H1 (cell line): ENCODE measurements at regions not wholly inside any gene's neighbourhood (a gene's known extent, or its start where the extent isn't known, plus 50 kb on each side); places are given as distances from the start of the nearest gene placed in this dataset.

Experiments
- CTCF ChIA-PET: fragments of 300-600 bp; sonication (Branson Sonifier 250); formaldehyde crosslinking; loops from one replicate; lab custom pipeline; 2021; ENCODE audit not compliant: partially characterized antibody; lab: Charles Lee
- POLR2A ChIA-PET: fragments of 300-600 bp; sonication (Branson Sonifier 250); formaldehyde crosslinking; loops from one replicate; lab custom pipeline; 2021; ENCODE audit warnings: inconsistent platforms; ENCODE audit not compliant: partially characterized antibody; lab: Charles Lee
- DNase-seq, 2 experiments: peaks; one replicate each; pipeline versions ENCODE4 v3.0.0 to v3.0.0-alpha.2; 2010 to 2022; ENCODE audit warnings: low spot score in 2 of 2, low read depth in 1 of 2, mixed read lengths in 1 of 2
- FAIRE-seq: peaks from 2 replicates; lab custom pipeline; 2011; peaks lifted over from hg19 to GRCh38; lab: Jason Lieb, UNC
- H2AFZ ChIP-seq: 2 replicates; pipeline ENCODE4 v1.8.1; 2012; ENCODE audit warnings: low read length, inconsistent platforms
- H2AK5ac ChIP-seq: 2 replicates; pipeline ENCODE4 v1.6.1; 2013; ENCODE audit warnings: low read depth, low read length
- H2BK120ac ChIP-seq: replicated peaks from 2 replicates; pipeline ENCODE3; 2013; ENCODE audit warnings: low read depth, low read length, inconsistent platforms
- H2BK12ac ChIP-seq: 2 replicates; pipeline ENCODE4 v1.6.1; 2013; ENCODE audit warnings: low read depth, low read length
- H2BK15ac ChIP-seq: 2 replicates; pipeline ENCODE4 v1.6.1; 2013; ENCODE audit warnings: low read length
- H2BK20ac ChIP-seq: 2 replicates; pipeline ENCODE4 v1.6.1; 2013; ENCODE audit warnings: low read length
- H2BK5ac ChIP-seq: 2 replicates; pipeline ENCODE4 v1.6.1; 2013; ENCODE audit warnings: low read depth, low read length
- H3K14ac ChIP-seq: 2 replicates; pipeline ENCODE4 v1.6.1; 2013; ENCODE audit warnings: inconsistent platforms; ENCODE audit not compliant: insufficient read length
- H3K18ac ChIP-seq: 2 replicates; pipeline ENCODE4 v1.6.1; 2013; ENCODE audit warnings: low read length; ENCODE audit errors: extremely low read depth
- H3K23ac ChIP-seq: 2 replicates; pipeline ENCODE4 v1.6.1; 2013; ENCODE audit warnings: inconsistent platforms; ENCODE audit not compliant: insufficient read length
- H3K23me2 ChIP-seq: 2 replicates; pipeline ENCODE4 v1.6.1; 2013; ENCODE audit warnings: low read depth, low read length
- H3K27ac ChIP-seq: 2 replicates; pipeline ENCODE4 v1.6.1; 2011; ENCODE audit warnings: low read depth, low read length, inconsistent platforms
- H3K27me3 ChIP-seq, 4 experiments: replicated peaks in 1 of 4; 1 replicate in 1 of 4; 2 replicates in 3 of 4; pipeline versions ENCODE4 v1.6.1 to v1.8.1; 2011 to 2013; ENCODE audit warnings: low read length in 3 of 4, mild to moderate bottlenecking in 3 of 4, inconsistent platforms in 2 of 4, mixed read lengths in 2 of 4, moderate library complexity in 1 of 4; ENCODE audit not compliant: control insufficient read depth in 3 of 4, insufficient read depth in 3 of 4; ENCODE audit errors: extremely low read depth in 1 of 4
- H3K36me3 ChIP-seq, 4 experiments: 2 replicates each; pipeline versions ENCODE4 v1.6.1 to v1.8.1; 2011 to 2013; ENCODE audit warnings: mild to moderate bottlenecking in 4 of 4, low read length in 3 of 4, moderate library complexity in 2 of 4, control low read depth in 1 of 4, inconsistent platforms in 1 of 4; ENCODE audit not compliant: insufficient read depth in 4 of 4, control insufficient read depth in 2 of 4
- H3K4ac ChIP-seq: replicated peaks from 2 replicates; pipeline ENCODE3; 2013; ENCODE audit warnings: low read length, low read depth, mixed read lengths, inconsistent platforms; ENCODE audit not compliant: insufficient read length
- H3K4me1 ChIP-seq, 4 experiments: replicated peaks in 1 of 4; 1 replicate in 1 of 4; 2 replicates in 3 of 4; pipeline versions ENCODE4 v1.6.1 to v1.8.1; 2011 to 2013; ENCODE audit warnings: low read length in 3 of 4, inconsistent platforms in 2 of 4, mixed read lengths in 1 of 4; ENCODE audit not compliant: insufficient read depth in 4 of 4, control insufficient read depth in 3 of 4
- H3K4me2 ChIP-seq, 2 experiments: 2 replicates each; pipeline versions ENCODE4 v1.6.1 to v1.8.1; 2011 to 2013; ENCODE audit warnings: low read depth in 2 of 2, low read length in 2 of 2, control low read depth in 1 of 2, inconsistent platforms in 1 of 2, mild to moderate bottlenecking in 1 of 2; ENCODE audit not compliant: insufficient read depth in 1 of 2
- H3K4me3 ChIP-seq, 4 experiments: fragments of 200-600, 300-600 bp in 1 of 4; sonication (generic), shearing (Covaris generic), sonication (Bioruptor Twin) in 1 of 4; 2 replicates each; pipeline versions ENCODE4 v1.5.1 to v1.8.1; 2011 to 2016; ENCODE audit warnings: low read length in 4 of 4, low read depth in 3 of 4, control low read depth in 2 of 4, inconsistent platforms in 2 of 4, mild to moderate bottlenecking in 2 of 4, mixed read lengths in 1 of 4, moderate library complexity in 1 of 4; ENCODE audit not compliant: insufficient read depth in 2 of 4; ENCODE audit errors: extremely low read depth in 1 of 4
- H3K56ac ChIP-seq: replicated peaks from 2 replicates; pipeline ENCODE3; 2013; ENCODE audit warnings: low read depth, mild to moderate bottlenecking, mixed read lengths, low read length, inconsistent platforms; ENCODE audit not compliant: insufficient read length
- H3K79me1 ChIP-seq: 2 replicates; pipeline ENCODE4 v1.6.1; 2013; ENCODE audit warnings: low read depth, low read length, control low read depth
- H3K79me2 ChIP-seq, 2 experiments: 2 replicates each; pipeline versions ENCODE4 v1.6.1 to v1.8.1; 2012 to 2013; ENCODE audit warnings: low read length in 2 of 2, mild to moderate bottlenecking in 2 of 2, inconsistent platforms in 1 of 2; ENCODE audit not compliant: insufficient read depth in 2 of 2, control insufficient read depth in 1 of 2
- H3K9ac ChIP-seq, 4 experiments: replicated peaks in 1 of 4; 1 replicate in 1 of 4; 2 replicates in 3 of 4; pipeline versions ENCODE4 v1.6.1 to v1.8.1; 2011 to 2013; ENCODE audit warnings: low read depth in 3 of 4, low read length in 3 of 4, control low read depth in 2 of 4, mild to moderate bottlenecking in 2 of 4, moderate library complexity in 2 of 4, inconsistent platforms in 1 of 4; ENCODE audit errors: extremely low read depth in 1 of 4
- H3K9me3 ChIP-seq, 2 experiments: 2 replicates each; pipeline versions ENCODE4 v1.6.1 to v1.8.1; 2012 to 2013; ENCODE audit warnings: mild to moderate bottlenecking in 2 of 2, moderate library complexity in 2 of 2, control low read depth in 1 of 2, inconsistent platforms in 1 of 2, low read depth in 1 of 2, low read length in 1 of 2, mixed read lengths in 1 of 2; ENCODE audit not compliant: insufficient read depth in 2 of 2
- H4K20me1 ChIP-seq, 2 experiments: replicated peaks in 1 of 2; 2 replicates each; pipeline versions ENCODE3 to v1.8.1; 2011 to 2013; ENCODE audit warnings: inconsistent platforms in 2 of 2, low read length in 2 of 2, mild to moderate bottlenecking in 1 of 2; ENCODE audit not compliant: insufficient read depth in 2 of 2, control insufficient read depth in 1 of 2
- H4K5ac ChIP-seq: 2 replicates; pipeline ENCODE4 v1.6.1; 2013; ENCODE audit warnings: low read length, low read depth, mixed read lengths, inconsistent platforms; ENCODE audit not compliant: insufficient read length
- H4K8ac ChIP-seq: 2 replicates; pipeline ENCODE4 v1.8.0; 2013; ENCODE audit warnings: mild to moderate bottlenecking, moderate library complexity, low read length, inconsistent platforms; ENCODE audit not compliant: insufficient read depth; ENCODE audit errors: extremely low read depth
- H4K91ac ChIP-seq: replicated peaks from 2 replicates; pipeline ENCODE3; 2013; ENCODE audit warnings: low read length, mixed read lengths, inconsistent platforms; ENCODE audit not compliant: insufficient read length
- BCL11A ChIP-seq, 2 experiments: IDR thresholded peaks; one replicate each; pipeline ENCODE4 v1.6.1; 2011; ENCODE audit warnings: low read depth in 2 of 2, low read length in 2 of 2, mild to moderate bottlenecking in 2 of 2
- CHD1 ChIP-seq: IDR thresholded peaks from 2 replicates; pipeline ENCODE4 v1.6.1; 2012; ENCODE audit warnings: low read depth, low read length, improper control_type of control experiment
- CREB1 ChIP-seq: IDR thresholded peaks from 2 replicates; pipeline ENCODE4 v1.6.1; 2012; ENCODE audit warnings: inconsistent platforms
- HDAC6 ChIP-seq: IDR thresholded peaks from one replicate; pipeline ENCODE4 v1.7.1; 2012; ENCODE audit warnings: low read depth, mild to moderate bottlenecking, inconsistent platforms, low read length, moderate library complexity
- JUND ChIP-seq: IDR thresholded peaks from 2 replicates; pipeline ENCODE4 v1.6.1; 2011; ENCODE audit warnings: mild to moderate bottlenecking, improper control_type of control experiment, low read length
- POLR2AphosphoS5 ChIP-seq: IDR thresholded peaks from 2 replicates; pipeline ENCODE4 v1.6.1; 2011; ENCODE audit warnings: low read depth, low read length
- RXRA ChIP-seq: IDR thresholded peaks from 2 replicates; pipeline ENCODE4 v1.6.1; 2011; ENCODE audit warnings: low read depth, mild to moderate bottlenecking, low read length, moderate library complexity; ENCODE audit not compliant: insufficient read depth
- SIN3A ChIP-seq, 2 experiments: IDR thresholded peaks in 1 of 2; conservative IDR thresholded peaks in 1 of 2; 2 replicates each; pipeline ENCODE4 v1.6.1; 2011 to 2012; ENCODE audit warnings: low read length in 2 of 2, improper control_type of control experiment in 1 of 2, low read depth in 1 of 2, mild to moderate bottlenecking in 1 of 2
- SIX5 ChIP-seq: IDR thresholded peaks from 2 replicates; pipeline ENCODE4 v1.6.1; 2011; ENCODE audit warnings: mild to moderate bottlenecking, low read depth, low read length
- SP4 ChIP-seq: IDR thresholded peaks from 2 replicates; pipeline ENCODE4 v1.6.1; 2012; ENCODE audit warnings: low read length, inconsistent platforms
- YY1 ChIP-seq: IDR thresholded peaks from 2 replicates; pipeline ENCODE4 v1.6.1; 2011; ENCODE audit warnings: low read depth, mild to moderate bottlenecking, low read length
- WGBS, 2 experiments: shearing (Covaris generic) in 1 of 2; methylation state at CpG; one replicate each; pipeline versions ENCODE4 v1.1.6 to v1.1.7; 2013 to 2015; ENCODE audit warnings: low lambda C conversion rate in 2 of 2, mixed read lengths in 2 of 2, inconsistent platforms in 1 of 2, low coverage in 1 of 2, missing lambda C conversion rate in 1 of 2; ENCODE audit not compliant: insufficient replicate concordance in 2 of 2, insufficient coverage in 1 of 2, insufficient read length in 1 of 2; ENCODE audit errors: extremely low coverage in 1 of 2, missing lambda C conversion rate in 1 of 2; 5-methylcytosine and 5-hydroxymethylcytosine counted together

GRCh38 chr22:48954781-48955311 is 872.8 kb downstream of the BRD1 start:
- Histone ChIP-seq H3K9ac (no peak overlapping the region; a peak in 1 of 7 replicates), H3K23me2 (peaks cover 11% of the 10 kb centered on the region; the same call in 1 of the 2 replicates), H3K36me3 (no peaks in the 10 kb centered on the region; a peak in 1 of 8 replicates), H3K14ac (no peak overlapping the region), H3K23ac (no peak overlapping the region), H4K5ac (no peak overlapping the region), H3K4ac (no peak overlapping the region), H3K27me3 (0 out of 7 replicates have a peak, but pooled peaks cover 0 to 3% (median 0%) of the 10 kb centered on the region in 4 experiments), H4K91ac (no peak overlapping the region), H3K79me1 (no peaks in the 10 kb centered on the region), H2BK15ac (no peak overlapping the region), H2BK5ac (no peak overlapping the region), H2BK120ac (no peak overlapping the region), H3K27ac (no peak overlapping the region), H2AFZ (no peak overlapping the region), H4K20me1 (peaks cover 0 to 8% of the 10 kb centered on the region in 2 experiments), H2AK5ac (no peak overlapping the region), H2BK20ac (no peak overlapping the region), H3K79me2 (no peaks in the 10 kb centered on the region), H3K4me1 (no peaks in the 10 kb centered on the region; a peak in 1 of 7 replicates), H3K18ac (no peak overlapping the region), H4K8ac (no peak overlapping the region), H3K56ac (no peak overlapping the region), H3K4me2 (no peak overlapping the region), H3K9me3 (no peaks in the 10 kb centered on the region; a peak in 1 of 4 replicates), H2BK12ac (no peak overlapping the region), H3K4me3 (no peak overlapping the region)
- FAIRE-seq: no peak
- no peak for DNase-seq
- ChIA-PET CTCF (interaction anchor here (1.4 kb wide), 1 partner anchor 12 kb away, joined by 4 read pairs; no protein-coding TSS in a partner anchor), POLR2A (no interaction called here)
- 95% methylated on average over 13 of the region's 16 CpGs; no CpG with 5 or more reads in 1 of the 2 experiments for WGBS, 2 experiments
- no peak for TF ChIP-seq SP4
- no peak for TF ChIP-seq JUND
- TF ChIP-seq HDAC6: no peak
- no peak for TF ChIP-seq YY1
- no peak for TF ChIP-seq SIN3A (conservative IDR thresholded peaks at IDR 0.05 in 1 of 2, IDR thresholded peaks at IDR 0.05 in 1 of 2; ENCODE audit: low read depth in 1 of 2, low read length in 2 of 2)
- TF ChIP-seq CREB1: no peak
- TF ChIP-seq BCL11A (IDR thresholded peaks at IDR 0.05; ENCODE audit: low read depth in 2 of 2, low read length in 2 of 2): no peak
- TF ChIP-seq POLR2AphosphoS5: no peak
- no peak for TF ChIP-seq SIX5
- no peak for TF ChIP-seq RXRA
- no peak for TF ChIP-seq CHD1
